Mesenchymal stem cell (in vitro differentiated cells and primary cell): ENCODE measurements at regions not wholly inside any gene's neighbourhood (a gene's known extent, or its start where the extent isn't known, plus 50 kb on each side); places are given as distances from the start of the nearest gene placed in this dataset.

Experiments used
- DNase-seq: peaks from one replicate; pipeline ENCODE4 v3.0.0-alpha.2; 2013
- H2AFZ ChIP-seq: one replicate; pipeline ENCODE4 v1.6.1; 2013; ENCODE audit warnings: low read depth, mild to moderate bottlenecking, control low read depth, inconsistent platforms, low read length, moderate library complexity
- H2AK5ac ChIP-seq: 2 replicates; pipeline ENCODE4 v1.6.1; 2013; ENCODE audit warnings: low read length, moderate library complexity, mild to moderate bottlenecking, inconsistent platforms; ENCODE audit not compliant: severe bottlenecking
- H2BK120ac ChIP-seq: one replicate; pipeline ENCODE4 v1.6.1; 2013; ENCODE audit warnings: low read depth, mild to moderate bottlenecking, inconsistent platforms, low read length, moderate library complexity
- H2BK12ac ChIP-seq, 2 experiments: one replicate each; pipeline ENCODE4 v1.6.1; 2013; ENCODE audit warnings: inconsistent platforms in 2 of 2, low read length in 2 of 2, mild to moderate bottlenecking in 2 of 2, moderate library complexity in 2 of 2, control low read depth in 1 of 2
- H2BK15ac ChIP-seq: one replicate; pipeline ENCODE4 v1.6.1; 2013; ENCODE audit warnings: mild to moderate bottlenecking, low read depth, inconsistent platforms; ENCODE audit not compliant: poor library complexity, severe bottlenecking
- H2BK5ac ChIP-seq: 2 replicates; pipeline ENCODE4 v1.6.1; 2013; ENCODE audit warnings: low read depth, mild to moderate bottlenecking, low read length, control low read depth, inconsistent platforms; ENCODE audit not compliant: poor library complexity, severe bottlenecking
- H3K14ac ChIP-seq, 2 experiments: one replicate each; pipeline ENCODE4 v1.6.1; 2013; ENCODE audit warnings: inconsistent platforms in 2 of 2, low read length in 2 of 2, control low read depth in 1 of 2, mild to moderate bottlenecking in 1 of 2, moderate library complexity in 1 of 2
- H3K18ac ChIP-seq, 2 experiments: one replicate each; pipeline ENCODE4 v1.6.1; 2013; ENCODE audit warnings: inconsistent platforms in 2 of 2, low read length in 2 of 2, control low read depth in 1 of 2, low read depth in 1 of 2, mild to moderate bottlenecking in 1 of 2
- H3K23ac ChIP-seq, 2 experiments: one replicate each; pipeline ENCODE4 v1.6.1; 2013; ENCODE audit warnings: inconsistent platforms in 2 of 2, low read length in 2 of 2, mild to moderate bottlenecking in 2 of 2, moderate library complexity in 2 of 2, control low read depth in 1 of 2
- H3K27ac ChIP-seq: 2 replicates; pipeline ENCODE4 v1.5.1; 2013; ENCODE audit warnings: mild to moderate bottlenecking, moderate library complexity, low read length, control low read depth, inconsistent platforms; ENCODE audit not compliant: poor library complexity, severe bottlenecking
- H3K27me3 ChIP-seq, 2 experiments: 2 replicates each; pipeline versions ENCODE4 v1.6.1 to v1.7.0; 2013; ENCODE audit warnings: low read length in 2 of 2, mild to moderate bottlenecking in 2 of 2, moderate library complexity in 2 of 2, control low read depth in 1 of 2, inconsistent platforms in 1 of 2; ENCODE audit not compliant: control insufficient read depth in 1 of 2, insufficient read depth in 1 of 2
- H3K36me3 ChIP-seq, 2 experiments: 2 replicates each; pipeline versions ENCODE4 v1.6.1 to v1.7.0; 2013; ENCODE audit warnings: low read length in 2 of 2, control low read depth in 1 of 2, inconsistent platforms in 1 of 2, low read depth in 1 of 2, mild to moderate bottlenecking in 1 of 2; ENCODE audit not compliant: insufficient read depth in 2 of 2, control insufficient read depth in 1 of 2
- H3K4ac ChIP-seq, 2 experiments: one replicate each; pipeline ENCODE4 v1.6.1; 2013; ENCODE audit warnings: inconsistent platforms in 2 of 2, low read length in 2 of 2, mild to moderate bottlenecking in 2 of 2, moderate library complexity in 2 of 2, control low read depth in 1 of 2, low read depth in 1 of 2
- H3K4me1 ChIP-seq: 2 replicates; pipeline ENCODE4 v1.6.1; 2013; ENCODE audit warnings: low read depth, low read length, control low read depth; ENCODE audit not compliant: control insufficient read depth, insufficient read depth
- H3K4me2 ChIP-seq: 2 replicates; pipeline ENCODE4 v1.6.1; 2013; ENCODE audit warnings: low read length, mild to moderate bottlenecking, inconsistent platforms; ENCODE audit not compliant: poor library complexity, severe bottlenecking
- H3K4me3 ChIP-seq, 2 experiments: 2 replicates each; pipeline versions ENCODE4 v1.5.1 to v1.7.0; 2013; ENCODE audit warnings: low read length in 2 of 2, mild to moderate bottlenecking in 2 of 2, control low read depth in 1 of 2, low read depth in 1 of 2; ENCODE audit not compliant: insufficient read depth in 1 of 2
- H3K79me1 ChIP-seq: replicated peaks from 2 replicates; pipeline ENCODE4 v1.6.1; 2013; ENCODE audit warnings: mild to moderate bottlenecking, control low read depth, low read length, inconsistent platforms; ENCODE audit not compliant: poor library complexity, severe bottlenecking
- H3K9ac ChIP-seq: 2 replicates; pipeline ENCODE4 v1.7.0; 2013; ENCODE audit warnings: mild to moderate bottlenecking, low read length, moderate library complexity
- H3K9me3 ChIP-seq: 2 replicates; pipeline ENCODE4 v1.7.0; 2013; ENCODE audit warnings: mild to moderate bottlenecking, low read length; ENCODE audit not compliant: control insufficient read depth
- H4K8ac ChIP-seq: one replicate; pipeline ENCODE4 v1.6.1; 2013; ENCODE audit warnings: inconsistent platforms, mild to moderate bottlenecking, low read length, moderate library complexity
- H4K91ac ChIP-seq: one replicate; pipeline ENCODE4 v1.6.1; 2013; ENCODE audit warnings: mild to moderate bottlenecking, low read length, inconsistent platforms
- WGBS: methylation state at CpG from one replicate; pipeline ENCODE4 v1.1.7; 2013; ENCODE audit warnings: mixed read lengths; 5-methylcytosine and 5-hydroxymethylcytosine counted together

GRCh38 chr5:145293716-145294115 lies 541.4 kb downstream of the PRELID2 start:
- Histone ChIP-seq H2AFZ (no peak overlapping the region), H3K27me3 (no peaks in the 10 kb centered on the region), H2BK12ac (no peak overlapping the region), H3K18ac (no peak overlapping the region), H3K4me1 (no peaks in the 10 kb centered on the region), H3K4me3 (no peak overlapping the region), H2BK15ac (no peak overlapping the region), H2AK5ac (no peak overlapping the region), H3K27ac (no peak overlapping the region), H3K9ac (no peak overlapping the region), H2BK120ac (no peak overlapping the region), H3K14ac (no peak overlapping the region), H3K4me2 (no peak overlapping the region), H4K91ac (no peak overlapping the region), H3K79me1 (no peaks in the 10 kb centered on the region), H3K4ac (no peak overlapping the region), H3K9me3 (no peaks in the 10 kb centered on the region), H4K8ac (no peak overlapping the region), H2BK5ac (no peak overlapping the region), H3K23ac (no peak overlapping the region), H3K36me3 (no peaks in the 10 kb centered on the region)
- WGBS, result no CpG with 5 or more reads among the region's 1 CpG
- no peak for DNase-seq

- DNase-seq, result no peak
- Histone ChIP-seq H2BK5ac (no peak overlapping the region), H3K18ac (no peak overlapping the region), H4K91ac (no peak overlapping the region), H3K9ac (no peak overlapping the region), H3K36me3 (no peaks in the 10 kb centered on the region), H3K4me2 (no peak overlapping the region), H2BK12ac (no peak overlapping the region), H3K4ac (no peak overlapping the region), H2AFZ (no peak overlapping the region), H4K8ac (no peak overlapping the region), H3K27ac (no peak overlapping the region), H3K79me1 (no peaks in the 10 kb centered on the region), H2BK120ac (no peak overlapping the region), H3K4me1 (no peaks in the 10 kb centered on the region), H3K9me3 (no peaks in the 10 kb centered on the region), H3K27me3 (no peaks in the 10 kb centered on the region), H3K23ac (no peak overlapping the region), H2AK5ac (no peak overlapping the region), H3K4me3 (no peak overlapping the region), H3K14ac (no peak overlapping the region), H2BK15ac (no peak overlapping the region)
- WGBS, result 44% methylated on average over 2 of the region's 3 CpGs
These were observed 542.9 kb downstream of the PRELID2 start for GRCh38 chr5:145292278-145292677.

GRCh38 chr5:145283141-145283810 lies 551.9 kb downstream of the PRELID2 start:
- no peak overlapping the region for H4K8ac ChIP-seq
- H3K79me1 ChIP-seq, result no peaks in the 10 kb centered on the region
- H3K4me2 ChIP-seq, result no peak overlapping the region
- no peaks in the 10 kb centered on the region for H3K9me3 ChIP-seq
- no peaks in the 10 kb centered on the region for H3K27me3 ChIP-seq
- H3K27ac ChIP-seq, result no peak overlapping the region
- no peak for DNase-seq
- H2AK5ac ChIP-seq, result no peak overlapping the region
- H2AFZ ChIP-seq, result no peak overlapping the region
- no peak overlapping the region for H3K14ac ChIP-seq
- H3K9ac ChIP-seq, result no peak overlapping the region
- H3K18ac ChIP-seq, result no peak overlapping the region
- H3K4me3 ChIP-seq, result no peak overlapping the region
- no peak overlapping the region for H3K23ac ChIP-seq
- no peak overlapping the region for H2BK120ac ChIP-seq
- H3K4ac ChIP-seq, result no peak overlapping the region
- no peak overlapping the region for H2BK15ac ChIP-seq
- no peaks in the 10 kb centered on the region for H3K4me1 ChIP-seq
- H4K91ac ChIP-seq, result no peak overlapping the region
- WGBS, result 0% methylated on average over 1 of the region's 3 CpGs
- H2BK12ac ChIP-seq, result no peak overlapping the region
- no peaks in the 10 kb centered on the region for H3K36me3 ChIP-seq
- no peak overlapping the region for H2BK5ac ChIP-seq

- H3K79me1 ChIP-seq, result no peaks in the 10 kb centered on the region
- H3K4me3 ChIP-seq, result no peak overlapping the region
- no peak overlapping the region for H3K18ac ChIP-seq
- H2BK12ac ChIP-seq, result no peak overlapping the region
- H3K36me3 ChIP-seq, result no peaks in the 10 kb centered on the region
- no peak overlapping the region for H3K4ac ChIP-seq
- H4K8ac ChIP-seq, result no peak overlapping the region
- no peak overlapping the region for H3K9ac ChIP-seq
- no peaks in the 10 kb centered on the region for H3K4me1 ChIP-seq
- H3K27me3 ChIP-seq, result no peaks in the 10 kb centered on the region
- no peak overlapping the region for H3K27ac ChIP-seq
- H2AK5ac ChIP-seq, result no peak overlapping the region
- no peak for DNase-seq
- no peaks in the 10 kb centered on the region for H3K9me3 ChIP-seq
- H3K4me2 ChIP-seq, result no peak overlapping the region
- WGBS, result 89% methylated on average over 2 of the region's 2 CpGs
- no peak overlapping the region for H4K91ac ChIP-seq
- H2BK120ac ChIP-seq, result no peak overlapping the region
- no peak overlapping the region for H3K23ac ChIP-seq
- no peak overlapping the region for H2AFZ ChIP-seq
- no peak overlapping the region for H3K14ac ChIP-seq
- H2BK5ac ChIP-seq, result no peak overlapping the region
- H2BK15ac ChIP-seq, result no peak overlapping the region
These were observed 554.3 kb downstream of the PRELID2 start for GRCh38 chr5:145280806-145281205.
